GM18907 (cell line): ENCODE measurements at regions not wholly inside any gene's neighbourhood (a gene's known extent, or its start where the extent isn't known, plus 50 kb on each side); places are given as distances from the start of the nearest gene placed in this dataset.
"Not testable (repeated sequence)": the region's sequence is repeated elsewhere in the genome, so short reads cannot be mapped to it uniquely, and the experiment has no call there.

Experiments used
- ATAC-seq: cut with Tn5 transposase; IDR thresholded peaks from one replicate; pipeline ENCODE4 v1.9.1; 2021; ENCODE audit warnings: mild to moderate bottlenecking, moderate library complexity; ENCODE audit not compliant: unreplicated experiment

DNA sequence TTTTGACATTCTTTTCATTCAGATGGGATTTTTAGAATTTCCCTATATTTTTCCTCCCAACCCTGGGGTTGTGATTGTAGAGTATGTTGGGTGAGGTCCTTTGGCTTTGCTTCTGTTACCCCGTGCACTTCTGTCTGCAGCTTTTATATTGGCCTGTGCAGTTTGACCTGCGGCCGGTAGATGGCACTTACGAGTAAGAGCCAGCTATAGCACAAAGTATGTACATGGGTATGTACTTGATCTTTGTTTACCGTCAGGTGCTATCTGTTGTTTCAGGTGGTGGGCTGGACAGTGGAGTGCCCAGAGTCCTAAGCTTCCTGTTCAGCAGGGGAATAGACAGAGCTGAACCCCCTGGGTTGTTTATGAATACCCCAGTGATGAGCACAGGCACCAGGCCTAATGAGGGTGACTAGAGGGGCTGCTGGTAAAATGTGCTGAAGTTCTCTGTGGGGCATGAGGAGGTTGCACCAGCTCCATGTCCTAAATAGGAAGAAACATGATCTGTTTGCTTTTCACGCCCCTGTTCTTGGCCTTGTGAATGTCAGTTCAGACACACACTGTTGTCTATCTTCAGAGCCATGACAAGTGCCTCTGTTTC, 58.9 kb upstream of the THUMPD2 start:
- peak; percentile 87 for ATAC-seq

DNA sequence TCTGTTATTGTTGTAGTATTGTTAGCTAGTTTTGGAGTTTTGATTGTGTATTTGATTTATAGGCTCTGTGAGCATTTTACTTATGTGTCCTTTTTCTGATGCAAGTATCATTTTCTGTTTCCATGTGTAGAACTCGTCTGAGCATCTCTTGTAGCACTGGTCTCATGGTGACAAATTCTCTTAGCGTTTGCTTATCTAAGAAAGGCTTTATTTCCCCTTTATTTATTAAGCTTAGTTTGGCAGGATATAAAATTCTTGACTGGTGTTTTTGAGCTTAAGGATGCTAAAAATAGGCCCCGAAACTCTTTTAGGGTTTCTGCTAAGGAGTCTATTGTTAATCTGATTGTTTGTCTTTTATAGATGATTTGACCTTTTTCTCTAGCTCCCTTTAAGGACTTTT, 57.6 kb upstream of the THUMPD2 start:
- ATAC-seq = no peak

DNA sequence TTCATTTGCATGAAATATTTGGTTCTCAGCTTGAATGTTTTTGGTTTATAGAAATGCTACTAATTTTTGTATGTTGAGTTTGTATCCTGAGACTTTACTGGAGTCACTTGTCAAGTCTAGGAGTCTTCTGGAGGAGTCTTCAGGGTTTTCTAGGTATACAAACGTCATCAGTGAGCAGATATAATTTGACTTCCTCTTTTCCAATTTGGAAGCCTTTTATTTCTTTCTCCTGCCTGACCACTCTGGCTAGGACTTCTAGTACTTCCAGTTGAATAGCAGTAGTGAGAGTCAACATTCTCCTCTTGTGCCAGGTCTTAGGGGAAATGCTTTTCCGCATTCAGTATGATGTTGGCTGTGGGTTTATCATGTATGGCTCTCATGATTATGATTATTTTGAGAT, 55.4 kb upstream of the THUMPD2 start:
- ATAC-seq = no peak

DNA sequence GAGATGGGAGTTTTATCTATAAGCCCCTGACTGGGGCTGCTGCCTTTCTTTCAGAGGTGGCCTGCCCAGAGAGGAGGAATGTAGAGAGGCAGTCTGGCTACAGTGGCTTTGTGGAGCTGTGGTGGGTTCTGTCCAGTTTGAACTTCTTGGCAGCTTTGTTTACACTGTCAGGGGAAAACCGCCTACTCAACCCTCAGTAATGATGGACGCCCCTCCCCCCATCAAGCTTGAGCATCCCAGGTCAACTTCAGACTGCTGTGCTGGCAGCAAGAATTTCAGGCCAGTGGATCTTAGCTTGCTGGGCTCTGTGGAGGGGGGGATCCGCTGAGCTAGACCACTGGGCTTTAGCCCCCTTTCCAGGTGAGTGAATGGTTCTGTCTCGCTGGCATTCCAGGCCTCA, 51.6 kb upstream of the THUMPD2 start:
- ATAC-seq = not testable (repeated sequence)
